Limb (tissue), 2 donors: ENCODE measurements at regions not wholly inside any gene's neighbourhood (a gene's known extent, or its start where the extent isn't known, plus 50 kb on each side); places are given as distances from the start of the nearest gene placed in this dataset.
"Not testable (repeated sequence)": the region's sequence is repeated elsewhere in the genome, so short reads cannot be mapped to it uniquely, and the experiment has no call there.

Source experiments
- DNase-seq, 2 donors: peaks; one replicate each; pipeline ENCODE4 v3.0.0-alpha.2; 2016; ENCODE audit errors: extremely low spot score in 2 of 2

DNA sequence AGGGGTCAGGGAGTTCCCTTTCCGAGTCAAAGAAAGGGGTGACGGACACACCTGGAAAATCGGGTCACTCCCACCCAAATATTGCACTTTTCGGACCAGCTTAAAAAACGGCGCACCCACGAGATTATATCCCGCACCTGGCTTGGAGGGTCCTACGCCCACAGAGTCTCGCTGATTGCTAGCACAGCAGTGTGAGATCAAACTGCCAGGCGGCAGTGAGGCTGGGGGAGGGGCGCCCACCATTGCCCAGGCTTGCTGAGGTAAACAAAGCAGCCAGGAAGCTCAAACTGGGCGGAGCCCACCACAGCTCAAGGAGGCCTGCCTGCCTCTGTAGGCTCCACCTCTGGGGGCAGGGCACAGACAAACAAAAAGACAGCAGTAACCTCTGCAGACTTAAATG lies 88.8 kb upstream of the IFNG-AS1 start:
- DNase-seq = not testable (repeated sequence)

DNA sequence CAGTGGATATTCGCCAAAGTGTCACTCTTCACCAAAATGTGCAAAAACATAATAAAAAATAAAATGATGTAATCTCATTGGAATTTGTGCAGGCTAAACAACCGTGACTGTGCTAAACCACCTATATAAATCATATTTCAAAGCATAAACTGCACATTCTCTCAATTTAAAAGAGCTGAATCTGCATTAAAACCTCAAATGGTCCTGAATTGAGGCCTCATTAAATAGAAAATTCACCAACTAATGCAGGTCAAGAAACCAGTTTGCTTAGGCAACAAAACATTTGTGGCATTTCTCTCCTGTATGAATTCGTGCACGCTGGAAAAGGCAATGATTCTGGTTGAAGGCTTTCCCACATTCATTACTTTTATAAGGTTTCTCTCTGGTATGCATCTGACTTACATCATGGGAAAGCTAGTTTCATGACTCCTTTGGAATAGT lies 80.1 kb upstream of the IFNG-AS1 start:
- DNase-seq = no peak

DNA sequence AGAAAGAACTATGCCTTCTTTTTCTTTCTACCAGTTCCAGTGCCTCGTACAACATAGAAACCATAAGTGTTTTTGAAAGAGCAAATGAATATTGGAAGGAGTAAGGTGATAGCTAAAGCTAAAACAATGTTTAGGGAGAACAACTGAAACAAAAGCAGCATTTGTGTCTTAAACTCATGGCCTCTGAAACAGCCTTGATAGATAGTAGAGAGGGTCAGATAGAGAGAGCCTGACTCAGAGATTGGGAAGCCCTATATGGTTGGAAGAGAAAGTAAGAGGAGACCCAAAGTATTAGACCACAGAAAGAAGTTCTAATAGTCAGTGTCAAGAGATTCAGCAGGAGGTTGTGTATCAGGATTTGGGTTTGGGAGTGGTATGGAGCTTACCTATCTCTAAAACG lies 79.6 kb upstream of the IFNG-AS1 start:
- no peak for DNase-seq

DNA sequence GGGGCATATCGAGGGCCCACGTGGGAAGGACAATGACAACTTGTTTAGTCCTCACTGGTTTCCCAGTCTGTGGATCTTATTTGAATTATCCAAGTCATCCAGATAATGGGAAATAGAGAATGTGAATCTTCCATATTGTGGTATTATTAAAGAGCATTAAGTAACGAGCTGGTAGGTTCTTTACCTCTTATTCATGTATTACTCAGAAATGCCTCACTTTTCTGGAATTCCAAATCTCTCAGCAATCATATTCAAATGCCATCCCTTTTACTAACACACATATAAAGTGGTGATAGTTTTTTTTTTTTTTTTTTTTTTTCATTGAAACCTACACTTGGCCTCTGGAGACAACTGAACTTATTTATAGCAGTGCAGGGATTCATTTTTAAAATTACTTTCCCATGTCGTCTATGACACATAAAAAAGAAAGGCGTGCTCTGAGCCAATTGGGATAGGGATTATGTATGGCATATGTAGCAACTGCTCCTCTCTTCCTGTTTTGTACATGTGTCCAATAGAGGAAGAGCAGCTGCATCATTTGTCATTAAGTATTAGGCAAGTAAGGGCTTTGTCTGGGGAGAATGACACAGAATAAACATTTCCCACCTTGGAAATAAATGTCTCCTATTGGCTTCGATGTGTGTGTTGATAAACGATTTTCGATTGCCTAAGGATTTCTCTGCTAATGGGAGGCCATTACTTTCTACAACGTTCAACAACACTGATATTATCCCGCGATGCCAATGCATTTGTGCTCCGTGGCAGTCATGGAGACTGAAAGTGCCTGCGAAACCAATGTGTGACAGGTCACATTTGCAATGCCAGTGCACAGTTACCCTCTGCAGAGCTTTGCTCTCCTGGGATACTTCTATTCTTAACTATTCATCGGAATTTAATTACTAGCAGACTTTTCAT lies 78.6 kb upstream of the IFNG-AS1 start:
- peak in 1 of 2 donors; percentile 63 for DNase-seq

DNA sequence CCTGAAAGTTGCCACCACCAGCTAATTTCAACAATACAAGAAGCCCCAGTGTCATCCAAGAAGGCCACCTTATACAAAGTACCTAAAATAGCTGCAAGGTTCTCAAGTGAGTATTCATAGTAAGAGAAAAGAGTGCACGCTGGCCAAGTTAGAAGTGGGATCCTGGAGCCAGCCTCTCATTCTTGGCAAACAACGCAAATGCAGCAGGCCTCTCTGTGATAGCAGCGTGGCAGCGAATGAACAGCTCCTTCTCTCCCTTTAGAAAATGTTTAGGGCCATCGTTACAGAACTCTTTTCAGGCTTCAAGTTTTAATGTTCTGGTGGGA lies 78.0 kb upstream of the IFNG-AS1 start:
- no peak for DNase-seq

DNA sequence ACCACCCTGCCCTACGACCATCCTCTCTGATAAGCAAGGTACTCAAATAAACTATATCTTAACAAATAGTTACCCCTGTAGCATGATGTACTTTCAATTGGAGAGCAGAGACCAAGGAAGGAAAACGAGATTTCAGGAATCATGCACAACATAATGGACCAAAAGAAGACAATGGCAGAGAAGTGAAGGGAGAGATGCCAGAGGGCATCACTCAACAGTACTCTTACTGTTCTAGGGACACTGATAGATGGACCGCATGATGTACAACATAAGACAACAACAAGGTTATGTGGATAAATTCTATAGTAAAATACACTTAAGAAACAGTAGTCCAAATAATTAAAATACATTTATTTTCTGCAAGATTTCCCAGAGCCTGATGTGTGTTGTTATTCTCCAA lies 77.5 kb upstream of the IFNG-AS1 start:
- DNase-seq = no peak

DNA sequence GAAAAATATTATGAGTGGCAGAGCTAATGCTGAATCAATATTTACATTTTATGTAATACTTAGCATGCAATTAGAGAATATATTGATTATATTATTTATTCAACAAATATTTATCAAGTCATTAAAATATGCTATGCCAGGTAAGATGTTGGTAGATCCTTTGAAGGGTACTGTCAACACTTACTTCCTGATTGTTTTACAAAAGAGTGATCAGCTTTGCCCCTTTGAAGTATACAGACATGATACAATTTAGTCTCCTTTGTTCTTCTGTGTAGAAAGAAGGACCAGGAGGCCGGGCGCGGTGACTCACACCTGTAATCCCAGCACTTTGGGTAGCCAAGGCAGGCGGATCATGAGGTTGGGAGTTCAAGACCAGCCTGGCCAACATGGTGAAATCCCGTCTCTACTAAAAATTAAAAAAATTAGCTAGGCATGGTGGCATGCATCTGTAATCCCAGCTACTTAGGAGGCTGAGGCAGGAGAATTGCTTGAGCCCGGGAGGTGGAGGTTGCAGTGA lies 73.9 kb upstream of the IFNG-AS1 start:
- no peak for DNase-seq

DNA sequence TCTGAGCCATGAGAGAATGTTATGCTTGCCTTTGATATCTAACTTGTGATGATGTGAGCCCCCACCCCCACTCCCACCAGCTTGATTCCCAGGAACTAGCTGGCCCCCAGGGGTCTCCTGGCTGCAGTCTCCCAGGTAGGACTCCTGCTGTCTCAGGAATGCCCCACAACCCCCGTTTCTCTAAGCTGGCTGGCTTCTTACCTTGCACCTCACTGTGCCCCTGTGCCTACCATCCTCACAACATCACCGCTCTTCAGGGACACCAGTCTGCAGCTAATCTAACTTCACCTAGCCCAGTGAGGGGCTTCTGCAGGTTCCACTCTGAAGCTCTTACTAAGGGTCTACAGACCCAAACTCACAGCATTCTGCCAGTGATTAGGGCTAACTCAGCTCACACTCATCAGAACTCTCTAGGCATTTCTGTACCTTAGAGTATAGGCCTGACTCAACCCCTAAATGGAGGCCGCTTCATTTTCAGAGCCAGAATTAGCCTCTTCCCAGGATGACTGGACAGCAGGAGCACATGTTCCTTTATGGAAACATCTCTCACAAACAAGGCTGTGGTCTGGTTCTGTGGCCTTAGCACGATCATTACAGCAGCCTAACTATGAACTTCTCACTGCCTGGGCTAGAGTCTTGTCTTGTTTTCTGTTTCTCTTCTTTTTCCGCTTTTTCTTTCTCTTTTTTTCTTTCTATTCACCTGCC lies 72.8 kb upstream of the IFNG-AS1 start:
- DNase-seq = no peak

DNA sequence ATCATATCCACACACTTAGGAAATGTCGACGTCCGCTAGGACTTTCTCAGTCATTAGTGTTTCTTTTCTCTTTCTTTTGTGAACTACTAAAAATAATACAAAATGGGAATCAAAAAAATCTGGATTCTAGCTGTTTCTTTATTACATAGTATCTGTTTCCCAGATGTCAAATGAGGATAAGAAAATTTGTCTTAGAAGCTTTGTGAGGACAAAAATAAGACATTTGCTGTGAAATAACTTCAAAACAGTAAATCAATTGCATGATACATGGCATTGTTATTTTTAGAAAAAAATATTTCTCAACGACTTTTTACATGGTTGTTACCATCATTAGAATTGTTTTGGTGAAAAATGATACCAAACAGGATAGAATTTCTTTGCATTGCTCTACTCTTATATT lies 71.4 kb upstream of the IFNG-AS1 start:
- DNase-seq = no peak

DNA sequence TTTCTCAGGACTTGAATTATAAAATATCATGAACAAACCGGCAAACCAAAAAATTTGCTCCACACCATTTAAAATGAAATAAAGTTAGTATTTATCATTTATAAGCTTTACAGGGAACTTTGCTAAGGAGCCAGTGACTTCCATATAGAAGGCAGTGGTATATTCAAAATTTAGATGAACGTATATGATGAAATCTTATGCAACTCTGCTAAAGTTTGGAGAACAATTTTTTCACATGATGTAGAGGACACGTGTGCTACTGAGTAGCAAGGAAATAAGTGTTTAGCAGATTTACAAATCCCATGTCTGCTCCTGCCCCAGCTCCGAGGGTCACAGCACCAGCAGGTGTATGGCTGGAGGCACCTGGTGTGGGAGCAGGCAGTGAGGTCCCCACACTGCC lies 70.8 kb upstream of the IFNG-AS1 start:
- DNase-seq = no peak

DNA sequence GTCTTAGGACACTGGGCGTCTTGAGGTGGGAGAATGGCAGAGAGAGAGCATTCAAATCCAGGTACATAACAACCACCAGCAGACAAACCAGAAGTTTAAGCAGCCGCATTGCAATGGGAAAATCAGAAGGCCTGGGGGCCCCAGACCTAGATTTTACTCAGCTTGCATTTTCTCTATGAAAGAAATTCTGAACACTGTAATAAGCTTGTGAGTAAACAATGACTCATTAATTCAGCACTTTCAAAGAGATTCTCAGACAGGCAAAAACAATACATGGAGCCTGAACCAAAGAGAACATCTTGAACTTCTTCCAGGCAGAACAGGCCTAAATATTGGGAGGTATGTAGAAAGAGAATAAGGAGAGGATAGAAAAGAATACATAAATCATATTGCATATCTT lies 69.8 kb upstream of the IFNG-AS1 start:
- DNase-seq = no peak

DNA sequence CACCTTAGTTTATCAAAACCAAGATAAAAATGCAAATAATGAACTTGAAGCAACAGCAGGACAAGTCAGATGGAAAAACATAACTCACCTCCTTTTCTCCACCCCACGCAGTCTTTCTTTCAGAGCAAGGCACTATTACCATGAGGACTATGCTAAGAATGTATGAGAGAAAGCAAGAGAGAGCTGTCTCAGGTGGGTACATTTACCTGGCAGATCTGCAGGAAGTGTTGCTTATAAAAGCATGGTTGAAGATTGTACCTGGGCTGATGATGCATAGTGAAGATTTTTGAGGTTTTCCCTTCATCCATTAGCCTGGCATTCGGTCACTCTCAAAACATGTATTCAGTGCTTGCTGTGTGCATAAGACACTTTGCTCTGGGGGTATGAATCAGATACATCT lies 68.8 kb upstream of the IFNG-AS1 start:
- DNase-seq = no peak

DNA sequence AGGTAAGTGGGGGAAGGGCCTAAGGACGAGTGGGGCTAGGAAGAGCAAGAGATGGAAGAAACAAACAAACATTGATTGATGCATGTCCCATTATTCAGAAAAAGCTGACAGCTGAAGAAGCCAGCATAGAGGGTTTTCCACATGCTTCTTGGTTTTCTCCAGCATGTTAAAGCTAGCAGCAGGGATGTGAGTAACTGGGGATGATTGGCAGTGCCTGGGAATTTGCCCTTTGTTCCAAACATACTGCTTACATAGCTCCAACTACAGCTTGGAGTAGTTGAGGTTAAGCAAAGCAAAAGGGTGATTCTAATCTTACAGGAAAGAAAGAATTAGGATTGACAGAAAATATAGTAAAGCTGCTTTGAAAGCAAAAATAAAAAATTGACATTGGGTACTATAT lies 68.0 kb upstream of the IFNG-AS1 start:
- no peak for DNase-seq

DNA sequence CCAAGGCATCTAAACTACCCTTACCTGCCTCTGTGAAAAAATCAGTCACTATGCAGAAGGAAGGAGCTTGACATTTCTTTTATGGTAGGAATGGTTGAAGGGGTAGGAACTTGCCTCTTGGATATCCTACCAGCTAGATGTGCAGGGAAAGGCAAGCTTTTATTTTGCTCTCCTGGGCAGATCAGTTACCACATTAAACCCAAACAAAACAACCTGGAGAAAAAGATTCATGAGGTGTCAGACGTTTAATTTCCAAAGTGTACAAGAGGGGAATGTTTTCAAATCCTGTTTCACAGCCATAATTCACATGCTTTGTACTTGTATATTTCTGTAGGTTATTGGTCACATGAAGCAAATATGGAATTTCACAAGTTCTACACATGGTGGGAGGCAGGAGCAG lies 67.0 kb upstream of the IFNG-AS1 start:
- no peak for DNase-seq

DNA sequence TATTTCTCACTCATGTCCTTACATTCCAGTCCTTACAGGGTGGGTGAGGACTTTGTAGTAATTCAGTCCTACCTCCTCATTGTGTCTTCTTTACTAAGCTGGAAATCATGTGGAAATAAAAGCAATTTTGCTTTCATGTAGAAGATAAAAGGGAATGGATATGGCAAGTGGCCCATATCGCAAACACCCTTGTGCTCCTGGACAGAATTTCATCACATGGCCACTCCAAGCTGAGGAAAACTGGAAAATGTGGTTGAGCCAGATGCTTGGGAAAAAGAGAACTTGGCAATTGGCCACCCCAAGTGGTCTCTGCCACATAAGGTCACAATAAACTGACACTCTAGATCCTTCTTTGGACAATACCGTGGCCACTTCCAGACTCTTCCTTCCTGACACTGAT lies 64.2 kb upstream of the IFNG-AS1 start:
- no peak for DNase-seq

DNA sequence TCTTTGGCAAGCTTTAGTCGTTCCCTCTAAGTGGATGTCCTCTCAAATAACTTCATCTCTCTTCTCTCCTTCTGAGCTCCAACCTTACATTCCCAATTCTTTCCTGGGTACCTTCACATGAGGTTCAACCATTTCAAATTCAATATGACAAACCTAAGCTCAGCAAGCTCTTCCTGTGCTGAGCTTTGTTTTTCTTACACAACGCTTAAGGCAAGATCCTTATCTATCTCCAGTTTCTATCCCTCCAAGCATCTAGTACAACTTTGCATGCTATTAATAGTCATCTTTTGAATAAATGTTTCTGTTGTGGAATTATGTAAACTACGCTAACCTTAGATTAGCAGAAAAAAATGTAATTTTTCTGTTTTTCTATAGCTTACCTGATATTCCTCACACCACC lies 63.7 kb upstream of the IFNG-AS1 start:
- DNase-seq = no peak

DNA sequence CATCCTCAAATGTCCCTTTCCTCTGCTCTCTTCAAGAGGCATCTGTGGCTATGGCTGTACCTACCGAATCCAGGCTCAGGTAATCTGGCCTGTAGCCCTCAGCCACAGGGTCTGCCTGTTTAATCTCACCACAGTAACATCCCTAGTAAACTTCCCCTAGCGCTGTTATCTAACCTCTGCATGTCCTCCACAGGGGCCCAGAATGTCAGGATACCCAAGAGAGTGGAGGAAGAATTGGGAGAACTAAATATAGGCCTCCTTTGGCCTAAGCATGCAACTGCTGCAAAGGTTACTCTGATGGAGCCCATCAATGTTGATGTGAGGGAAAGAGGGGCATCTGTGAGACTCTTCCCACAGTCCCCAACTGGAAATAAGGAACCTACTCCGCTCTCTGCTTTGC lies 63.2 kb upstream of the IFNG-AS1 start:
- DNase-seq = no peak

DNA sequence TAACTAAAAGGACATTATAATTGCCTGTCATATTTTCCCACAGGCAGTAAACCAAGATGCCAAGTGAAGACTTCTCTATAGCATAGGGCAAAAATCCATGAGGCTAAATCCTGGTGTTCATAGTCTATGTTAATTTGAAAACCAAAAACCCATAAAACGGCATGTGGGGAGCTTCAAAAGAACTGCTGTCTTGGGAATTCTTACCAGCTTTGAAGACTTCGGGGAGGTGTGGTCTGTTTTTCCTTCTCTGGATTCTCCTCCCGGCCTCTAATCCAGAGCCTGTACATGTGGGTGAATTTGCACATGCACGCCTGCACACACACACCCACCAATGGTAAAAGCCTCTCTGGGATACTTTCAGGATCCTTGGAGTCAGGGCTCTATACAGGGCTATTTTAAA lies 61.9 kb upstream of the IFNG-AS1 start:
- no peak for DNase-seq

DNA sequence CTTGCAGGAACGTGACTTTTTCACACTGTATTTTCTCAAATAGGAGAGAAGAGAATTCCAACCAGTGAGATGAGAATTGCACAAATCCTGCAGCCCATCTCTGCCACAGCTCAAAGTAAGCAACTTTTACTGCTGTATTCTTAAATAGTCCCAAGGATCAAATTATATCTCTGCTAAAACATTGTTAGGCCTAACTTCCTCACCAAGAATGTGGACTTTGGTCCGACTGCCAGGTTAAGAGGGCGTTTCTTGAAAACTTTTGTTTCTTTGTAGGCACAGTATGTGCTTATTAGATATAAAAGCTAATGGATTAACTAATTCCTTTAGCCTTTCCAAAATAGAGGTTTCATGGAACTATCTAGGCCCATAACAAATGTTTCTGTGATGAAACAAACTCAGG lies 61.4 kb upstream of the IFNG-AS1 start:
- DNase-seq = no peak

DNA sequence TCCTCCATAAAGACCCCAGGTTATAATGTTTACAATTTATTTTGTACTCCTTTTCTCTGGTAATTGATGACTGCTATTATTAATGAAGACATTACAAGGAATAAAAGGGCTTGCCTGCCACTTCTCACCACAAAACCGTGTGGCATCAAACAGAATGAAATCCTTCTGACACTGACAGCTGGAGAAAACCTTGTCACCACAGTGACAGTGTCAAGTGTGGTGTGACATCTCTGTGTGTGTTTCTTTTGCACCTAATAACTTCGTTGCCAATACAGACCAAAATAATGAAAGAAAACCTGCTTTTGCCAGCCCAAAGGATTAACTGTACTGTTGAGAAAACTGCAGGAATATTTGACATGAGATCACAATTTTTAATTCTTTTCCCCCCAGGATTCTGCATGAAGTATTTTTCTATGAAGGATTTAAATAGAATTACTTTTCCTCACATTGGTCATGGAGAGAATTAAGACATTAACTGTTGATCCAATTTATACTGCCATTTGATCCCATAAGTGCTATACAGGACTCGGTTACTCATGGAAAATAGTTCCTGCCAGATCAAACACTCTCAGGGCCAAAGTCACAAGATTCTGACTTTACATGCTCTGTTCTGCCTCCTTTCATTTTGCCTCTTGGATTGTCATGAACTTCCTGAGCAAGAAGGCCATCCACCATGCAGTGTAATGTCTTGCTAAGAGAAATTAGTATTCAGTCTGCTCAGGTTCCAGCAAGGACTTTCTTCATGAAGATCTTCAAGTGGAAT lies 60.4 kb upstream of the IFNG-AS1 start:
- DNase-seq = peak in 1 of 2 donors; percentile 62

DNA sequence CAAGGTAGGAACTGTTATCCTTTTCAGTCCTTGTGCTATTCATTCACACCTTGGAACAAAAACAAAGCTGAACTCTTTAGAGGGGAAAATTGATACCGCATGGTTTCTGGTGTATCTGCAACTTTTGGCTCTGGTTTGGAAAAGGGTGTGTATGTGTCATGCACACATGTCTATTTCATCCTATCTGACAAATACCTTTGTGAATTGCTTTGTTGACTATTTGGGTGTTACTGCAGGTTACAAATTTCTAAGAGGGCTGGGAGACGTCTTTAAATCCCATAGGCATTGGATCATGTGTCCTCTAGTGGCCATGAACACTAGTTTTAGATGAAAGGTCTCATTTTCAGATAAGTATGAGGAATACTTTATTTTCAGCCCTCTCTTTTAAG lies 59.9 kb upstream of the IFNG-AS1 start:
- no peak for DNase-seq

DNA sequence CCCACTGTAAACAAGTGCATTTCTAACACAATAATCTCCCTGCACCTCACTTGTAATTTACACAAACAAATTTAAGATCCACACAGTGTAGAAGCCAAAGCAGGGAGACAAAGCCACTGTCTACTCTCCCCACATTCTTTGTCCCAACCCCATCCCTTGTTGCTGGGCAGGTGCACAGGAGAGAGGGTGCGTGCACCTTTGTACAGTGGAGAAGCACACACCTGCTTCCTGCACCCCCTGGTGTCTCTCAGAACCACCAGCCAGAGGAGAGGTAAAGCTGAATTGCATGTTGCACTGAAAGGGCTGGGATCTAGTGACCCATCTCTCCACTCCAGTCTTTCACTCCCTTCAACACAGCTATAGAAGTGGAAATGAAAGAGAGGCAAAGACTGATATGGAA lies 51.4 kb upstream of the IFNG-AS1 start:
- DNase-seq = no peak
